ENCODE measurements at regions not wholly inside any gene's neighbourhood (a gene's known extent, or its start where the extent isn't known, plus 50 kb on each side); places are given as distances from the start of the nearest gene placed in this dataset.

- TF ChIP-seq, protein P1, sequence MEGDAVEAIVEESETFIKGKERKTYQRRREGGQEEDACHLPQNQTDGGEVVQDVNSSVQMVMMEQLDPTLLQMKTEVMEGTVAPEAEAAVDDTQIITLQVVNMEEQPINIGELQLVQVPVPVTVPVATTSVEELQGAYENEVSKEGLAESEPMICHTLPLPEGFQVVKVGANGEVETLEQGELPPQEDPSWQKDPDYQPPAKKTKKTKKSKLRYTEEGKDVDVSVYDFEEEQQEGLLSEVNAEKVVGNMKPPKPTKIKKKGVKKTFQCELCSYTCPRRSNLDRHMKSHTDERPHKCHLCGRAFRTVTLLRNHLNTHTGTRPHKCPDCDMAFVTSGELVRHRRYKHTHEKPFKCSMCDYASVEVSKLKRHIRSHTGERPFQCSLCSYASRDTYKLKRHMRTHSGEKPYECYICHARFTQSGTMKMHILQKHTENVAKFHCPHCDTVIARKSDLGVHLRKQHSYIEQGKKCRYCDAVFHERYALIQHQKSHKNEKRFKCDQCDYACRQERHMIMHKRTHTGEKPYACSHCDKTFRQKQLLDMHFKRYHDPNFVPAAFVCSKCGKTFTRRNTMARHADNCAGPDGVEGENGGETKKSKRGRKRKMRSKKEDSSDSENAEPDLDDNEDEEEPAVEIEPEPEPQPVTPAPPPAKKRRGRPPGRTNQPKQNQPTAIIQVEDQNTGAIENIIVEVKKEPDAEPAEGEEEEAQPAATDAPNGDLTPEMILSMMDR (IDR thresholded peaks at IDR 0.05) = no peak
- TF ChIP-seq, protein P2, sequence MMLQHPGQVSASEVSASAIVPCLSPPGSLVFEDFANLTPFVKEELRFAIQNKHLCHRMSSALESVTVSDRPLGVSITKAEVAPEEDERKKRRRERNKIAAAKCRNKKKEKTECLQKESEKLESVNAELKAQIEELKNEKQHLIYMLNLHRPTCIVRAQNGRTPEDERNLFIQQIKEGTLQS (CRISPR knock-in tag; conservative IDR thresholded peaks at IDR 0.05) = no peak
- no peak for TF ChIP-seq MAX (CRISPR knock-in tag; IDR thresholded peaks at IDR 0.05)
- no peak for TF ChIP-seq JUN (CRISPR knock-in tag; IDR thresholded peaks at IDR 0.05)
- no peak for TF ChIP-seq NR1H2 (CRISPR knock-in tag; IDR thresholded peaks at IDR 0.05)
- TF ChIP-seq, protein P3, sequence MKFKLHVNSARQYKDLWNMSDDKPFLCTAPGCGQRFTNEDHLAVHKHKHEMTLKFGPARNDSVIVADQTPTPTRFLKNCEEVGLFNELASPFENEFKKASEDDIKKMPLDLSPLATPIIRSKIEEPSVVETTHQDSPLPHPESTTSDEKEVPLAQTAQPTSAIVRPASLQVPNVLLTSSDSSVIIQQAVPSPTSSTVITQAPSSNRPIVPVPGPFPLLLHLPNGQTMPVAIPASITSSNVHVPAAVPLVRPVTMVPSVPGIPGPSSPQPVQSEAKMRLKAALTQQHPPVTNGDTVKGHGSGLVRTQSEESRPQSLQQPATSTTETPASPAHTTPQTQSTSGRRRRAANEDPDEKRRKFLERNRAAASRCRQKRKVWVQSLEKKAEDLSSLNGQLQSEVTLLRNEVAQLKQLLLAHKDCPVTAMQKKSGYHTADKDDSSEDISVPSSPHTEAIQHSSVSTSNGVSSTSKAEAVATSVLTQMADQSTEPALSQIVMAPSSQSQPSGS (CRISPR knock-in tag; IDR thresholded peaks at IDR 0.05; ENCODE audit: borderline replicate concordance, low read depth) = no peak
- TF ChIP-seq, protein P4, sequence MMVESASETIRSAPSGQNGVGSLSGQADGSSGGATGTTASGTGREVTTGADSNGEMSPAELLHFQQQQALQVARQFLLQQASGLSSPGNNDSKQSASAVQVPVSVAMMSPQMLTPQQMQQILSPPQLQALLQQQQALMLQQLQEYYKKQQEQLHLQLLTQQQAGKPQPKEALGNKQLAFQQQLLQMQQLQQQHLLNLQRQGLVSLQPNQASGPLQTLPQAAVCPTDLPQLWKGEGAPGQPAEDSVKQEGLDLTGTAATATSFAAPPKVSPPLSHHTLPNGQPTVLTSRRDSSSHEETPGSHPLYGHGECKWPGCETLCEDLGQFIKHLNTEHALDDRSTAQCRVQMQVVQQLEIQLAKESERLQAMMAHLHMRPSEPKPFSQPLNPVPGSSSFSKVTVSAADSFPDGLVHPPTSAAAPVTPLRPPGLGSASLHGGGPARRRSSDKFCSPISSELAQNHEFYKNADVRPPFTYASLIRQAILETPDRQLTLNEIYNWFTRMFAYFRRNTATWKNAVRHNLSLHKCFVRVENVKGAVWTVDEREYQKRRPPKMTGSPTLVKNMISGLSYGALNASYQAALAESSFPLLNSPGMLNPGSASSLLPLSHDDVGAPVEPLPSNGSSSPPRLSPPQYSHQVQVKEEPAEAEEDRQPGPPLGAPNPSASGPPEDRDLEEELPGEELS (CRISPR knock-in tag; IDR thresholded peaks at IDR 0.05) = no peak
- TF ChIP-seq USF1 (CRISPR knock-in tag; IDR thresholded peaks at IDR 0.05) = no peak
- TF ChIP-seq, protein P5, sequence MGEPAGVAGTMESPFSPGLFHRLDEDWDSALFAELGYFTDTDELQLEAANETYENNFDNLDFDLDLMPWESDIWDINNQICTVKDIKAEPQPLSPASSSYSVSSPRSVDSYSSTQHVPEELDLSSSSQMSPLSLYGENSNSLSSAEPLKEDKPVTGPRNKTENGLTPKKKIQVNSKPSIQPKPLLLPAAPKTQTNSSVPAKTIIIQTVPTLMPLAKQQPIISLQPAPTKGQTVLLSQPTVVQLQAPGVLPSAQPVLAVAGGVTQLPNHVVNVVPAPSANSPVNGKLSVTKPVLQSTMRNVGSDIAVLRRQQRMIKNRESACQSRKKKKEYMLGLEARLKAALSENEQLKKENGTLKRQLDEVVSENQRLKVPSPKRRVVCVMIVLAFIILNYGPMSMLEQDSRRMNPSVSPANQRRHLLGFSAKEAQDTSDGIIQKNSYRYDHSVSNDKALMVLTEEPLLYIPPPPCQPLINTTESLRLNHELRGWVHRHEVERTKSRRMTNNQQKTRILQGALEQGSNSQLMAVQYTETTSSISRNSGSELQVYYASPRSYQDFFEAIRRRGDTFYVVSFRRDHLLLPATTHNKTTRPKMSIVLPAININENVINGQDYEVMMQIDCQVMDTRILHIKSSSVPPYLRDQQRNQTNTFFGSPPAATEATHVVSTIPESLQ (CRISPR knock-in tag; IDR thresholded peaks at IDR 0.05) = no peak
- no peak for TF ChIP-seq MYBL2 (CRISPR knock-in tag; IDR thresholded peaks at IDR 0.05)
- no peak for TF ChIP-seq HMGXB4 (CRISPR knock-in tag; IDR thresholded peaks at IDR 0.05)
- no peak for TF ChIP-seq SMAD4 (CRISPR knock-in tag; IDR thresholded peaks at IDR 0.05)
Measured at GRCh38 chr3:146800484-146800883, 195.3 kb upstream of the PLSCR5 start.

All from WTC11 (cell line).